HG02981 (cell line): ENCODE measurements at regions not wholly inside any gene's neighbourhood (a gene's known extent, or its start where the extent isn't known, plus 50 kb on each side); places are given as distances from the start of the nearest gene placed in this dataset.

Experiments used
- ATAC-seq: cut with Tn5 transposase; IDR thresholded peaks from one replicate; pipeline ENCODE4 v1.9.1; 2021; ENCODE audit warnings: mild to moderate bottlenecking, moderate library complexity; ENCODE audit not compliant: unreplicated experiment

DNA sequence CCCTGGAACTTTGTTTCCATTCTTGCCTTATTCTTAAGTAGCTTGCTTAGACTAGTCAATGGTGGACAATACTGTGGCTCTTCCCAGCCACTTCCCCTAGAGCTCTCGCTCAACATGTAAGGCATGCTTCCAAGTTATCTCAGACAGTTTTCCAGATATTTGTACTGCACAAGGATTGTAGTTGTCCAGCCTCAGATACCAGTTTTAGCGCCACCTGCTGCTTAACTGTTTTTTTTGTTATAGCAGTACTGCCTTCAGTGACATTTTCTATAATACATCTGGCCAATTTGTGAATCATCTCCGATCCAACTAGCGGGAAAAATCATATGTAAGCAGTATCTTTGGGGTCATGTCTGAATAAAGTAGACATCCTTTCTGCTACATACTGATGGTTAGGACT, 346.7 kb upstream of the ADGRL4 start:
- ATAC-seq: no peak

- ATAC-seq: no peak
Observed at GRCh38 chr1:79326875-79327274, 320.3 kb upstream of the ADGRL4 start.

DNA sequence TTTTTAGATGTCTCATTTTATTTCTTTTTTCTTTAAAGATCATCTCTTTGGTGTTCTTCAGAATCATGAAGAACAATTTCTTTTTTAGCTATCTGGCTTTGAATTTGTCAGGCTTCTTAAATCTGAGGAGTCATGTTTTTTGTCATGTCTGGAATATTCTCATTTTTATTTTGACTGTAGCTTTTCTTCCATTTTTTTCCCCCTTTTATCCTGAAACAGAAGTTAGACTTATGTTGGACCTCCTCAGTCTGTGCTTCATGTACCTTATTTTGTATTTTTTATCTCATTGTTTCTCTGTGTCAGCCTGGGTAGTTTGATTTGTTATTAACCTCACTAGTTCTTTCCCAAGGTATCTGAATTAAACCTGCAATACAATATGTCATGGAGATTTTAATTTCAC, 319.2 kb upstream of the ADGRL4 start:
- ATAC-seq: no peak

GRCh38 chr1:79325126-79325525, 318.6 kb upstream of the ADGRL4 start:
- ATAC-seq: no peak

DNA sequence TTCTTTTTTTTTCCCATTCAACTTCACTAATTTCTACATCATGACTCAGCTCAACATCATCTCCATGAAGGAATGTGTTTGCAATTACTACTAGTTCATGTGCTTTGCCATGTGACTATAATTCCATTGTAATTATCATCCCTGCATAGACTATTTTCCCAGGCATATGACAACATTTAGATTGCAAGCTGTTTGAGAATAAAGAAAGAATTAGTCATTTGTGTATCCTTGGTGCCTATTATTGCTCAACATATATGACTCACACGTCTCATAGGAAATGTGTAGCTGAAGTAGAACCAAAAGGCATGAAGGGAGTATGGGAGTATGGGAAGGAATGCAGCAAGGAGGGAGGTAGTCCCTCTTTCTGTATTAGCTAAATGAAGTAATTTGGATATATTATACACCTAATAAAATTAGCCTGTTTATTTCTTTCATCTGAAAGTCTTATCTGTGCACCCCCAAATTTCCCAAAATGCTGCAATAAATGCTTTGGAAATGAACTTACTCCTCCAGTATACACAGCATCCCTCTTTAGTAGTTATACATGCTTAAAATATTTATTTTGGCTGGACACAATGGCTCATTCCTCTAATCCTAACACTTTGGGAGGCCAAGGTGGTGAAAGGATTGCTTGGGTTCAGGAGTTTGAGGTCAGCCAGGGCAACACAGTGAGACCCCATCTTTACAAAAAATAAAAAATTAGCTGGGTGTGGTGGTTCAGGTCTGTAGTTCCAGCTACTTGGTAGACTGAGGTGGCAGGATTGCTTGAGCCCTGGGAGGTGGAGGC, 316.9 kb upstream of the ADGRL4 start:
- ATAC-seq: no peak

- ATAC-seq: no peak
Observed at GRCh38 chr1:79322511-79323027, 316.0 kb upstream of the ADGRL4 start.

DNA sequence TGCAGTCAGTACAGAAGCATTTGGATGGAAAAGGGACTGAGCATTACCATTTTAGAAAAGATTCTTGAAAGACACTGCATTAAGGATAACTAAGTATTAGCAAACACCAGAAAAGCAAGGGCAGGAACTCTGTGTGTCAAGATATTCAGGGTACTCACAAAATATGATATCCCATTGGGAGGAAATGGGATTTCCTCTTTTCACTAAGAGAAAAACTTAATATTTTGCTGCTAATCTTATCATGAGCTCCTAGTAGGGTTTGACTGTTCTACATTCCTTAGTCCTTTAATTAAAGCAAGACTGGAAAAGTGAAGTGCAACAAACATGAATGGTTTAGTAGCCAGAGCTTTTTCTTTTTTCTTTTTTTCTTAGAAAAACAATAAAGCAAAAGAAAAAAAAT, 305.9 kb upstream of the ADGRL4 start:
- ATAC-seq: no peak

- no peak for ATAC-seq
Observed at GRCh38 chr1:79310609-79311008, 304.1 kb upstream of the ADGRL4 start.

GRCh38 chr1:79304131-79304530, 297.6 kb upstream of the ADGRL4 start:
- ATAC-seq: no peak

DNA sequence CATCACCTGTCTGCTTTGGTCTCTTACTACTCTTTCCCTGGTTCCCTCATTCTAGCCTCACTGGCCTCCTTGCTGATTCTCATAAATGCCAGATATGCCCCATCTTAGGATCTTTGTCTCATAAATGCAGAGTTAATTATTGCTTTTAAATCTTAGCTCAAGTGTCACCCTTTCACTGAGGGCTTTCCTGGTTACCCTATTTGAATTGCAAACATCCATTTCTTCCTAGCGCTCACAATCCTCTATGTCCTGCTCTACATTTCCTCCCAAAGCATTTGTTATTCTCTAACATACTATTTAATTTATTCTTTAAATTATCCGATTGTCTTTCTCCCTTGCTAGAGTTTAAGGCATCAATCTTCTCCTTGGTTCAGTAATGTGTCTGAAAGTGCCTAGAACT, 296.5 kb upstream of the ADGRL4 start:
- ATAC-seq: no peak

DNA sequence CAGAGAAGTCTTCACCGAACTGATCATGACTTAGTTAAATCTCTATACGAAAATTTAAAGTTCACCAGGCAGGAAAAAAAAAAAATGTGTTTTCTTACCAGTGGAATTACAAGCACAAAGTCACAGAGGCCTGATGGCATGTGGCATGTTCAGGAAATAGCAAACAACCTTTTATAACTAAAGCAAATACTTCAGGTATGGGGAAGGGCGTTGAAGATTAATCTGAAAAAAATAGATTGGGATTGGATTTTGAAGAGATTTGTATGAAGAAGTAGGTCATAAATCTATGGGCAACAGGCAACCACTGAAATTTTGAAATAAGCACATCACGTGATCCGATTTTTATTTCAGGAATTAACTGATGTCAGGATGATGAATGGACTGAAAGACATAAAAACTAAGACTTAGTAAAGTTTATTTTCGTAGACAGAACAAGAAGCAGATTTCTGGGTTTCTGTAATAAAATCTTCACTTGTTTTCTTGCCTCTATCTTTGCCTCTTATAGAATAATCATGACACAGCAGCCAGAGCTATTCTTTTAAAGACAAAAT, 295.9 kb upstream of the ADGRL4 start:
- ATAC-seq: no peak

DNA sequence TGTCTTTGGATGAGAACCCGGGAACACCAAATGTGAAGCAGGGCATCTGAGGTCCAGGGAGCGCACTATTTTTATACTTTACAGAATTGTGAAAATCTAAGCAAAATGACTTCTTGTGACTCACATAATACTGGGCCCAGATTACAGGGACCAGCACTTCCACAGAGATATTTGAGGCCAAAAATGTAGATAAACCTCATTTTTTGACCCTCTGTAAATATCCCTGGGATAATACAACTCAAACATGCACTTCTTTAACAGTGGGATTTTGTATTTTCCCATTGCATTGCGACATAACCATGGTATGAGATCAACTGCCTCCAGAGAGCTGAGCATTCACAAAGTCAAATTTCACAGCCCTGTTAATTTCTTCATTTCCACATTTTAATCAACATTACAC, 289.4 kb upstream of the ADGRL4 start:
- ATAC-seq: no peak

- no peak for ATAC-seq
Observed at GRCh38 chr1:79293611-79294010, 287.1 kb upstream of the ADGRL4 start.

DNA sequence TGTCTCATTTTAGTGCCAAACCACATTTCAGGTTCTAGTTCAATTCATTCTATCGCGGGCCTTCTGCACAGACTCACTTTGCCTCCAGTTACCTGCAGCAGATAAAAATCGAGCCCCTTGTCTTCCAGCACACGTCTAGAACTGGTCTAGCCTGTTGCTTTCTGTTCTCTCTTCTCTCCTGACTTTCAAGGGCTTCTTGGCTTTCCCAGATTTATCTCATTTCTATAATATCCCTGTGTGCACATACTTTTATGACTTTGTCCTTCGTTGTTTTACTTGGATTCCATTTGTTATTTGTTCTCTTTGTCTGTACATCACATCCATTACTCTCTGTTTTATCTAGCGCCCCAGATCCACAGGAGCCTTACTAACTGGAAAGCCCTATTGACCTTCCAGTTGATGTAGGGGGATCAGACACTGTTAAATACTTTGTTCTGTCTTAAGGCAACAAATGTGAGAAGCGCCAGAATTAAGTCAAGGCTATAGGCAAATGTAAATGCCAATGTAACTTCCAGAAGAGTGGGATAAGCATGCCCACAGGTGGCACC, 284.5 kb upstream of the ADGRL4 start:
- ATAC-seq: no peak

DNA sequence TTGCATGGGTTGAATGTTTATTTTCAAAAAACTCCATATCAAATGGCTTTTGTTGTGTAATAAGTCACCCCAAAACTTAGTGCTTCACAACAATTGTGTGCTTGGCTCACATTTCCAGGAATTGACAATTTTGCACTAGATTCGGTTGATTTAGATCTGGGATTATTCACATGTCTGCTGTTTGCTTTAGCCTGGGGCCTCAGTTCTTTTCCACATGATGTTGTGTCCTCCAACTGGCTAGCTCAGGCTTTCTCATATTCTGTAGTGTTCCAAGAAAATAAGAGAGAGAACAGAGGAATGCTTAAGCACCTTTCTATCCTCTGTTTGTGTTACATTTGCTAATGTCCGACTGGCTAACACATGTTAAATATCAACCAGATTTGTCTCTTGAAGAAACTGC, 281.5 kb upstream of the ADGRL4 start:
- ATAC-seq: no peak

GRCh38 chr1:79285667-79286066, 279.1 kb upstream of the ADGRL4 start:
- ATAC-seq: no peak

- ATAC-seq: no peak
Observed at GRCh38 chr1:79283451-79283850, 276.9 kb upstream of the ADGRL4 start.

- no peak for ATAC-seq
Observed at GRCh38 chr1:79281442-79281841, 274.9 kb upstream of the ADGRL4 start.

DNA sequence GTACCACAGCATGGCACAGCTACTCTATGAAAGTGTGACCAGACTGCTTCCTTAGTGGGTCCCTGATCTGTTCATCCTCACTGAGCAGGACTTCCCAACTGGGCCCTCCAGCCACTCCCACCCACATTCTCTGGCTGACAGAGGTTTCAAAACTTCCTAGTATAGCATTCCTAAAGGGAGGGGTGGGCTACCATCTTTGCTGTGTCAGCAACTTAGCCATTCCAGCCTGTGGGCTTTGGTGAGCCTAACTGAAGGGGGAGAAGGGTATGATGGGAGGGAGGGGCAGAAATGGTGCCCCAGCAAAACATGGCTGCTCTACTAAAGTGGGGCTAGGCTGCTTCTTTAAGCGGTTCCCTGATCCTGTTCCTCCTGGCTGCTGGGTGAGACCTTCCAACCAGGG, 265.2 kb upstream of the ADGRL4 start:
- ATAC-seq: no peak

GRCh38 chr1:79264975-79265818, 258.7 kb upstream of the ADGRL4 start:
- ATAC-seq: no peak

GRCh38 chr1:79264285-79264684, 257.8 kb upstream of the ADGRL4 start:
- ATAC-seq: no peak
